LNCaP clone FGC (cell line): ENCODE measurements at regions not wholly inside any gene's neighbourhood (a gene's known extent, or its start where the extent isn't known, plus 50 kb on each side); places are given as distances from the start of the nearest gene placed in this dataset.

Experiments
- DNase-seq: peaks from one replicate; pipeline ENCODE4 v3.0.0-alpha.2; 2011; ENCODE audit warnings: low read depth
- H3K4me3 ChIP-seq: 2 replicates; pipeline ENCODE4 v1.5.1; 2011; ENCODE audit warnings: mild to moderate bottlenecking, low read depth, low read length, control low read depth
- CTCF ChIP-seq: IDR thresholded peaks from 2 replicates; pipeline ENCODE4 v1.5.1; 2012; ENCODE audit warnings: mild to moderate bottlenecking; ENCODE audit not compliant: control insufficient read depth, insufficient read depth; ENCODE audit errors: extremely low read depth

- no peak for DNase-seq
- TF ChIP-seq CTCF, result no peak
- no peak overlapping the region for H3K4me3 ChIP-seq
Measured at GRCh38 chr10:35743851-35744250, 101.8 kb upstream of the FZD8 start.

- TF ChIP-seq CTCF, result no peak
- DNase-seq, result no peak
- no peak overlapping the region for H3K4me3 ChIP-seq
Measured at GRCh38 chr10:35743351-35743750, 101.3 kb upstream of the FZD8 start.

- no peak for TF ChIP-seq CTCF
- DNase-seq, result no peak
- no peak overlapping the region for H3K4me3 ChIP-seq
Measured at GRCh38 chr10:35739998-35740397, 97.9 kb upstream of the FZD8 start.

GRCh38 chr10:35735412-35735811 is 93.3 kb upstream of the FZD8 start:
- no peak for DNase-seq
- TF ChIP-seq CTCF, result no peak
- no peak overlapping the region for H3K4me3 ChIP-seq

GRCh38 chr10:35731828-35732227 is 89.7 kb upstream of the FZD8 start:
- H3K4me3 ChIP-seq, result no peak overlapping the region
- no peak for TF ChIP-seq CTCF
- no peak for DNase-seq

- H3K4me3 ChIP-seq, result no peak overlapping the region
- no peak for DNase-seq
- TF ChIP-seq CTCF, result no peak
Measured at GRCh38 chr10:35728341-35728740, 86.2 kb upstream of the FZD8 start.

GRCh38 chr10:35726846-35727245 is 84.8 kb upstream of the FZD8 start:
- TF ChIP-seq CTCF, result no peak
- no peak for DNase-seq
- H3K4me3 ChIP-seq, result no peak overlapping the region
